ENCODE measurements at regions not wholly inside any gene's neighbourhood (a gene's known extent, or its start where the extent isn't known, plus 50 kb on each side); places are given as distances from the start of the nearest gene placed in this dataset.
A peak's percentile ranks its signal among the peaks of the same experiment; 100 is the strongest.
"Not testable (repeated sequence)": the region's sequence is repeated elsewhere in the genome, so short reads cannot be mapped to it uniquely, and the experiment has no call there.

DNA sequence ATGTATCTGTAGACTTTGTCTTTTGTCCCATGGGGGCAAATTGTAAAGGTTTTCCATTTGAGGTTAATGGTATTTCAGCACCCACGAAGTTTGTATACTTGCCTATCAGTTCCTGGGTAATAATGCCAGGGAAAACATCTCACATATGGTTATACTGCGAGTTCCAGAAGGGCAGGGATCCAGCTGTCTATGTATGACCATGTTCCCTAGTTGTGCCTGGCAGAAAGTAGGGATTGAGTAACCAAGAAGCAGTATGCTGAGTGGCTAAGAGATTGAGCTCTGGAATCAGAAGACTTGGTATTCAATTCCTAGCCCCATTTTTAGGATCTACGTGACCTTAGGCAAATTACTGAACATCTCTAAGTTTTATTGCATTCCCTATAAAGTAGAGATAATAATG, 173.2 kb upstream of the PWP1 start:
- no peak for DNase-seq (ENCODE audit: low read depth)
- in situ Hi-C loops (cut with HindIII; ENCODE audit: low pct_unique_long_range_greater_than_20kb, low sequenced_read_pairs): no loop called here

- in situ Hi-C loops (cut with HindIII; ENCODE audit: low pct_unique_long_range_greater_than_20kb, low sequenced_read_pairs): no loop called here
- DNase-seq (ENCODE audit: low read depth): no peak
Measured at GRCh38 chr12:107513184-107513583, 172.4 kb upstream of the PWP1 start.

- in situ Hi-C loops (cut with HindIII; ENCODE audit: low pct_unique_long_range_greater_than_20kb, low sequenced_read_pairs): no loop called here
- DNase-seq (ENCODE audit: low read depth): no peak
Measured at GRCh38 chr12:107513636-107514400, 171.8 kb upstream of the PWP1 start.

GRCh38 chr12:107514887-107515445, 170.6 kb upstream of the PWP1 start:
- in situ Hi-C loops (cut with HindIII; ENCODE audit: low pct_unique_long_range_greater_than_20kb, low sequenced_read_pairs): no loop called here
- DNase-seq (ENCODE audit: low read depth): no peak

DNA sequence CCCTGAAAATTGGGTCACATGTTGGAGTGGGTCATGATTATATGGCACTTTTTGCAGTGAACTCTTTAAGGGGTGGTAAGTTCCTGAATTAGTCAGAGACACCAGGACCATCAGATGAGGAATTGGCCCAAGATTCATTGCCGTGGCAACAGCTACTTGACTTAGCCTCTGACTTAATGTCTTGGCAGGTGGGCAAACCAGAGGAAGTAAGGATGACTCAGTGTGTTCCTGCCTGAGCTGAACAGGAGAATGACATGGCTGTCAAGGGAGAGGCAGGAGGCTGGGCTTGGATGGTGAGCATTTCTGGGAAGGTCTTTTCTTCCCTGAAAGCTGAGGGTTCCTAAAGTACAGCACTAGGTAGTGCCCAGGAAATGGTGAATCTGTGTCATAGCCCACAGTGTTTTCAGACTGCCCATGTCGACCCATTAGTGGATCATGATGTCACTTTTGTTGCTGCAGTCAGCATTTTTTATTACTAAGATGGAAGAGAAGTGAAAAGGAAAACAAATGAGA, 170.1 kb upstream of the PWP1 start:
- in situ Hi-C loops (cut with HindIII; ENCODE audit: low pct_unique_long_range_greater_than_20kb, low sequenced_read_pairs): no loop called here
- peak; percentile 87 for DNase-seq (ENCODE audit: low read depth)

DNA sequence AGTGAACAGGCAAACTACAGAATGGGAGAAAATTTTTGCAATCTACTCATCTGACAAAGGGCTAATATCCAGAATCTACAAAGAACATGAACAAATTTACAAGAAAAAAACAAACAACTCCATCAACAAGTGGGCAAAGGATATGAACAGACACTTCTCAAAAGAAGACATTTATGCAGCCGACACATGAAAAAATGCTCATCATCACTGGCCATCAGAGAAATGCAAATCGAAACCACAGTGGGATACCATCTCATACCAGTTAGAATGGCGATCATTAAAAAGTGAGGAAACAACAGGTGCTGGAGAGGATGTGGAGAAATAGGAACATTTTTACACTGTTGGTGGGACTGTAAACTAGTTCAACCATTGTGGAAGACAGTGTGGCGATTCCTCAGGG, 167.8 kb upstream of the PWP1 start:
- in situ Hi-C loops (cut with HindIII; ENCODE audit: low pct_unique_long_range_greater_than_20kb, low sequenced_read_pairs); DNase-seq (ENCODE audit: low read depth): not testable (repeated sequence)

- DNase-seq (ENCODE audit: low read depth): no peak
- in situ Hi-C loops (cut with HindIII; ENCODE audit: low pct_unique_long_range_greater_than_20kb, low sequenced_read_pairs): no loop called here
Measured at GRCh38 chr12:107518868-107519267, 166.7 kb upstream of the PWP1 start.

GRCh38 chr12:107519906-107520859, 165.4 kb upstream of the PWP1 start:
- in situ Hi-C loops (cut with HindIII; ENCODE audit: low pct_unique_long_range_greater_than_20kb, low sequenced_read_pairs): no loop called here
- no peak for DNase-seq (ENCODE audit: low read depth)

GRCh38 chr12:107521826-107522355, 163.7 kb upstream of the PWP1 start:
- DNase-seq (ENCODE audit: low read depth): no peak
- in situ Hi-C loops (cut with HindIII; ENCODE audit: low pct_unique_long_range_greater_than_20kb, low sequenced_read_pairs): no loop called here

GRCh38 chr12:107522692-107523477, 162.7 kb upstream of the PWP1 start:
- in situ Hi-C loops (cut with HindIII; ENCODE audit: low pct_unique_long_range_greater_than_20kb, low sequenced_read_pairs): no loop called here
- DNase-seq (ENCODE audit: low read depth): no peak

DNA sequence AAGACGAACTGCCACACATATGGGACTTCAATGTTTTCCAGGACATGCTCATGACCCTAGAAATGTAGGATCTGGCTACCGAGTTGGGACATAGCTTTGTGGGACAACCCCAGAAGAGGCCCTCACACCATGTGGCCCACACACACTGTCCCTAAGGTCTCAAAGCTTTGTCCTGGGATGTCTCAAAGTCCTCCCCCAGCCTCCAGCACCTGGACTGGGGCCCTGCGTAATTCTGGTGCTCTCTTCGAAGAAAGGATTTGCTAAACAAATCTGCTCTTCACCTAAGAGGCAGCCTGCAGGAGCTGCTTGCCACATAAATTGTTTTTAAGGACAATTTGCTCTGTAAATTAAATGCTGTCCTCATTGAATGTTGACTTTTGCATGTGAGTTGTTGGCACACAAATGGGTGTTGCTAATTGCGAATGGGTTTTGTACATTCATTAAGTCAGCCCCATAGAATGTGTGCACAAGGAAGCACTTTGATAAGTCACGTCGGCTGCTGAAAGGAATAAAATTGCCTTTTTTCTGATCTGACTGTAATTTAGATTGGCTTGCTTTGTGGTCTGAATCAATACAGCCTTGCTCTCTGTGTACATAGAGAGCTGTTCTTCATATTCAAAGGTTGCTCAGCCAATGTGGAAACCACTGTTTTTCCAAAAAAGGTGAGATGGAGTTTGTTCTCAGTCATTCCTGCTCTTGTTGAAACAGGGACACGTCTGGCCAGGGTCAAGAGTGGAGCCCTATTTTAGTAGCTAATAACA, 161.6 kb upstream of the PWP1 start:
- in situ Hi-C loops (cut with HindIII; ENCODE audit: low pct_unique_long_range_greater_than_20kb, low sequenced_read_pairs): no loop called here
- DNase-seq (ENCODE audit: low read depth): no peak

DNA sequence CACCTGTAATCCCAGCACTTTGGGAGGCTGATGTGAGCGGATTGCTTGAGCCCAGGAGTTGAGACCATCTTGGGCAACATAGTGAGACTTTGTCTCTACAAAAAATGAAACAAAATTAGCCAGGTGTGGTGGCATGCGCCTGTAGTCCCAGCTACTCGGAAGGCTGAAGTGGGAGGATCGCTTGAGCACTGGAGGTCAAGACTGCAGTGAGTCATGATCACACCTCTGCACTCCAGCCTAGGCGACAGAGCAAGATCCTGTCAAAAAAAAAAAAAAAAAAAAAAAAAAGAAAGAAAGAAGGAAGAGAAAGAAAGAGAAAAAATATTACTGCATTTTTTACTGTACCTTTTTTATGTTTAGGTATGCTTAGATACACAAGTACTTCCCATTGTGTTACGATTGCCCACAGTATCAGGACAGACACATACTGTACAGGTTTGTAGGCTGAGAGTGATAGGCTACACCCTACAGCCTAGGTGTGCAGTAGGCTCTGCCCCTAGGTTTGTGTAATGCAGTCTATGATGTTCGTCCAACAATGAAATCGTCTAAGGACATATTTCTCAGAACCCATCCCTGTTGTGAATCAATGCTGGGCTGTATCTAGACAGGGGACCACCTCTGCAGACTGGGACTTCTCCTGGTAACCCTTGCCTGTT, 160.4 kb upstream of the PWP1 start:
- DNase-seq (ENCODE audit: low read depth): no peak
- in situ Hi-C loops (cut with HindIII; ENCODE audit: low pct_unique_long_range_greater_than_20kb, low sequenced_read_pairs): no loop called here

DNA sequence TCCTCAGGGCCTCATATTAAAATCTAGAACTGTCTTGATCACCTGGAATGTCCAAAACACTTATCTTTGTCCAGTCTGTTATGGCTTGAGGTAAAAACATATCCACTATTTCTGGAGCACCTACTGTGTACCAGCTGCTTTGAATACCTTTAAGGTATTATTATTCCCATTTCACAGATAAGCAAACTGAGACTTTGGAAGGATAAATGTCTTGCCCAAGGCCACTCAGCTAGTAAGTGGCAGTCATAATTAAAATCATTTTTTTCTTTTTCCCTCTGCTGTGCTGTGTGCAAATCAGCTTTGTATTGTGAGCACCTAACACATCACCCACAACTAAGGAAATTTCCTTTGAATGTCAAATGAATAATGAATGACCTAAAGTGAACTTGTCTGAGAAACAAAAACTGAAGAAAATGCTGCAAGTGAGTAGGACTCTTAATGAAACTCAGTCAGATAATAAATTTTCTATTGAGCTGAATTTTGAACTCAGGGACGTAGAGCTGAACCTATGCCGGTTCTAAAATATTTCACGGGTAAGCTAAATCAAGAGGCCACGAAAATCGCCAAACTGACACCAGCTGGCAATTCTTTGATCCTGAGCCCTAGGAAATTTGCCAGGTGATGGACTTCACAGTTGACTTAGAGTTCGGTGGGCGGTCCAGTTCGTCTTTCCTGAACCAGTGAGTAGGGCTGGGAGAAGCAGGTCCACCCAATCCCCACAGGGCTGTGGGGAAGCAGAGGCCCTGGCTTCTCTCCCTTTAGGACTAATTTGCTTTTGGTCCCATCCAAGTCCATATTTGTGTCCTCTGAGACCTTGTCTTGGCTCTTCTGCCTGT, 159.7 kb upstream of the PWP1 start:
- no peak for DNase-seq (ENCODE audit: low read depth)
- in situ Hi-C loops (cut with HindIII; ENCODE audit: low pct_unique_long_range_greater_than_20kb, low sequenced_read_pairs): no loop called here

DNA sequence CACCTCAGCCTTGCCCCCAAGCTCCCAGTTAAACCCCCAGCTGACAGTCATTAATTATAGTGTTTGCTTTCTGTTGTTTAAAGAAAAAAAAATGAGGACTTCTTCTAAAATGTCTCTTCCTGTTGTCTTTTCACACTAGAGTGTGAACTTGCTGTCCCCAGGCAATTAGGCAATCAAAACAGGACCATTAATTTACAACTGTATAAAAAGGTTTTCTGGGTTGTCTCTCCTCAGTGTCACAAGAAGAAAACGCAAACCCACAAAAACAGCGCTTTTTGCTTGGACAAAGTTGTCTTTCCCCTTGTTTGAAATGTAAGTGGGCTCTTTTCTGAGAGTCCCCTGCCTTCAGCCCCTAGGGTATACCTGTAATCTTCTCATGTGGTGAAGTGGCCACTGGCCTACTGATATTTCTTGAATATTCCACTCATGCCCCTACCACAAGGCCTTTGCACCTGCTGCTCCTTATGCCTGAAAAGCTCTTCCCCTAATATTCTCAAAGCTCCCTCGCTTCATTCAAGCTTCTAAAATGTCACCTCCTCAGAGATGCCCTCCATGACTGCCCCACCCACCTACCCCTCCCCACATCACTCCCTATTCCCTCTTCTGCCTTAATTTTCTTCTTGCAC, 158.9 kb upstream of the PWP1 start:
- no peak for DNase-seq (ENCODE audit: low read depth)
- in situ Hi-C loops (cut with HindIII; ENCODE audit: low pct_unique_long_range_greater_than_20kb, low sequenced_read_pairs): no loop called here

DNA sequence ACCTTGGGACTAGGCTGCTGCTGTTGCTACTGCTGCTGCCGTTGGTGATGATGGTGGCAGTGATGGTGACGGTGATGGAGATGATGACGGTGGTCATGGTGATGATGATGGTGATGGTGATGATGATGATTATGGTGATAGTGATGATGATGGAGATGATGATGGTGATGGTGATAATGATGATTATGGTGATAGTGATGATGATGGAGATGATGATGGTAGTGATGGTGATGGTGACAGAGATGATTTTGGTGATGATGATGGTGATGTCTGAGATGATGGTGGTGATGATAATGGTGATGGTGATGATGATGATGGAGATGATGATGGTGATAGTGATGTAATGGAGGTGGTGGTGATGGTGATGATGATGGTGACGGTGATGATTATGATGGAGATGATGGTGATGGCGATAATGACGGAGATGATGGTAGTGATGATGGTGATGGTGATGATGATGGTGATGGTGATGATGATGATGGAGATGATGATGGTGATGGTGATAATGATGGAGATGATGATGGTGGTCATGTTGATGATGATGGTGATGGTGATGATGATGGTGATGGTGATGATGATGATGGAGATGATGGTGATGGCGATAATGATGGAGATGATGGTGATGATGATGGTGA, 156.8 kb upstream of the PWP1 start:
- in situ Hi-C loops (cut with HindIII; ENCODE audit: low pct_unique_long_range_greater_than_20kb, low sequenced_read_pairs): no loop called here
- DNase-seq (ENCODE audit: low read depth): no peak
